ENCODE measurements at regions not wholly inside any gene's neighbourhood (a gene's known extent, or its start where the extent isn't known, plus 50 kb on each side); places are given as distances from the start of the nearest gene placed in this dataset.

- Mint-ChIP-seq H3K36me3 (ENCODE audit: unreplicated experiment) (peaks cover 16% of the 10 kb centered on the region), H3K27me3 (ENCODE audit: unreplicated experiment) (no peaks in the 10 kb centered on the region), H3K27ac (ENCODE audit: unreplicated experiment) (no peak overlapping the region), H3K4me1 (ENCODE audit: low read depth, unreplicated experiment) (no peaks in the 10 kb centered on the region), H3K4me3 (ENCODE audit: unreplicated experiment) (no peak overlapping the region), H3K9me3 (ENCODE audit: unreplicated experiment) (peaks cover 3% of the 10 kb centered on the region)
- DNase-seq = no peak
- TF ChIP-seq, protein P1, sequence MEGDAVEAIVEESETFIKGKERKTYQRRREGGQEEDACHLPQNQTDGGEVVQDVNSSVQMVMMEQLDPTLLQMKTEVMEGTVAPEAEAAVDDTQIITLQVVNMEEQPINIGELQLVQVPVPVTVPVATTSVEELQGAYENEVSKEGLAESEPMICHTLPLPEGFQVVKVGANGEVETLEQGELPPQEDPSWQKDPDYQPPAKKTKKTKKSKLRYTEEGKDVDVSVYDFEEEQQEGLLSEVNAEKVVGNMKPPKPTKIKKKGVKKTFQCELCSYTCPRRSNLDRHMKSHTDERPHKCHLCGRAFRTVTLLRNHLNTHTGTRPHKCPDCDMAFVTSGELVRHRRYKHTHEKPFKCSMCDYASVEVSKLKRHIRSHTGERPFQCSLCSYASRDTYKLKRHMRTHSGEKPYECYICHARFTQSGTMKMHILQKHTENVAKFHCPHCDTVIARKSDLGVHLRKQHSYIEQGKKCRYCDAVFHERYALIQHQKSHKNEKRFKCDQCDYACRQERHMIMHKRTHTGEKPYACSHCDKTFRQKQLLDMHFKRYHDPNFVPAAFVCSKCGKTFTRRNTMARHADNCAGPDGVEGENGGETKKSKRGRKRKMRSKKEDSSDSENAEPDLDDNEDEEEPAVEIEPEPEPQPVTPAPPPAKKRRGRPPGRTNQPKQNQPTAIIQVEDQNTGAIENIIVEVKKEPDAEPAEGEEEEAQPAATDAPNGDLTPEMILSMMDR (IDR thresholded peaks at IDR 0.05; ENCODE audit: partially characterized antibody, unreplicated experiment) = no peak
These were observed 104.1 kb downstream of the ZFP64 start for GRCh38 chr20:52087471-52087870.

DNA sequence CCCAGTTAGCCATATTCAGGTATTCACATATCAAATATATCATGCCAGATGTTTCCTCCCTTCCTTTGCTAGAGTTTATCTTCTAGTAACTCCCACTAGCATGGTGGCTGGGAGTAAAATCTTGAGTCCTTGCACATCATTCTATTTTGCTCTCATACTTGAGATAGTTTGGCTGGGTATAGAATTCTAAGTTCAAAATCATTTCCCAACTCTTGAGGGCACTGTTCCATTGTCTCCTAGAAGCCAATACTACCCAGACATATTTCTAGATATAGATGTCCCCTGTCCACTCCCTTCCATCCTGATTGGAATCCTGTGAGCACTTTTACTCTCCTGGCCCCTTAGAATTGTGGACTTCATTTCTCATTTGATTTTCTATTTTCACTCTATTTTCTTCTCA is 104.7 kb downstream of the ZFP64 start:
- H3K27ac Mint-ChIP-seq (ENCODE audit: unreplicated experiment) = no peak overlapping the region
- no peak for DNase-seq
- H3K36me3 Mint-ChIP-seq (ENCODE audit: unreplicated experiment) = peaks cover 16% of the 10 kb centered on the region
- TF ChIP-seq, protein P1 (IDR thresholded peaks at IDR 0.05; ENCODE audit: partially characterized antibody, unreplicated experiment) = no peak
- H3K4me3 Mint-ChIP-seq (ENCODE audit: unreplicated experiment) = no peak overlapping the region
- no peaks in the 10 kb centered on the region for H3K4me1 Mint-ChIP-seq (ENCODE audit: low read depth, unreplicated experiment)
- peaks cover 3% of the 10 kb centered on the region for H3K9me3 Mint-ChIP-seq (ENCODE audit: unreplicated experiment)
- no peaks in the 10 kb centered on the region for H3K27me3 Mint-ChIP-seq (ENCODE audit: unreplicated experiment)

DNA sequence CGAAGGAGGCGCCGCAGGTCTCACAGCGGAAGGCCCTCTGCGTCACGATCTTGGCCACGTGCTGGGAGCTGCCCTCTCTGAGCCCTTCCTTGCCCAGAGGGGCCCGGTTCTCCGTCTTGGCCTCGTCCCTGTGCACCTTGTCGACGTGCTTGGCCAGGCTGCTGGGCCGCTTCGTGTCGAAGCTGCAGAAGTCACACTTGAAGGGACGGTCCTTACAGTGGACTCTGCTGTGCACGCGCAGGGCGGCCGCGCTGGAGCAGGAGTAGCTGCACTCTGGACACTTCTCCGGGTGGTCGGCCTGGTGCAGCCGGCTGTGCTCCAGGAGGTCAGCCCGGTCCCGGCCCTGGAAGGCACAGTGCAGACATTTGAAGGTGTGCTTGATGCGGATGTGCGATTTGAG is 106.9 kb downstream of the ZFP64 start:
- Mint-ChIP-seq H3K4me3 (ENCODE audit: unreplicated experiment) (no peak overlapping the region), H3K27ac (ENCODE audit: unreplicated experiment) (no peak overlapping the region), H3K9me3 (ENCODE audit: unreplicated experiment) (peaks cover 4% of the 10 kb centered on the region), H3K4me1 (ENCODE audit: low read depth, unreplicated experiment) (no peaks in the 10 kb centered on the region), H3K36me3 (ENCODE audit: unreplicated experiment) (peaks cover 16% of the 10 kb centered on the region), H3K27me3 (ENCODE audit: unreplicated experiment) (no peaks in the 10 kb centered on the region)
- TF ChIP-seq, protein P1 (IDR thresholded peaks at IDR 0.05; ENCODE audit: partially characterized antibody, unreplicated experiment) = no peak
- DNase-seq = no peak

- DNase-seq = peak; percentile 60
- TF ChIP-seq, protein P1 (IDR thresholded peaks at IDR 0.05; ENCODE audit: partially characterized antibody, unreplicated experiment) = peak; percentile 30
- H3K27ac Mint-ChIP-seq (ENCODE audit: unreplicated experiment) = no peak overlapping the region
- no peaks in the 10 kb centered on the region for H3K27me3 Mint-ChIP-seq (ENCODE audit: unreplicated experiment)
- no peaks in the 10 kb centered on the region for H3K4me1 Mint-ChIP-seq (ENCODE audit: low read depth, unreplicated experiment)
- H3K36me3 Mint-ChIP-seq (ENCODE audit: unreplicated experiment) = peaks cover 16% of the 10 kb centered on the region
- no peak overlapping the region for H3K4me3 Mint-ChIP-seq (ENCODE audit: unreplicated experiment)
- H3K9me3 Mint-ChIP-seq (ENCODE audit: unreplicated experiment) = peaks cover 4% of the 10 kb centered on the region
These were observed 107.8 kb downstream of the ZFP64 start for GRCh38 chr20:52083627-52084232.

DNA sequence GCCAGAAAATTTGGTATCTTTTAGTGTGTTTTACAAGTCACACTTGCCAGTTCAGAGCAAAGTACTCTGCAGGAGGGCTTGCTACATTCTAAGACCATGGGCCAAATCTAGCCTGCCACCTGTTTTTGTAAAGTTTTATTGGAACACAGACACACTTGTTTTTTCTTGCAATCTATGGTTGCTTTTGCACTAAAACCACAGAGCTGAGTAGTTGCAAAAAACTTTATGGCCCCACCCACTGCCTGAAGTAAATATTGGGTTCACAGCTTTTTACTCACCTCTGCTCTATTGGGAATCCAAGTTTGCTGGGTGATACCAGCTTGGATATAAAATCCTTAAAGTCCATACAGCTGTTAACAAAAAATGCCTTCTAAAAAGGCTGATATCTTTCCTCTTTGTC is 109.0 kb downstream of the ZFP64 start:
- DNase-seq = no peak
- Mint-ChIP-seq H3K4me3 (ENCODE audit: unreplicated experiment) (no peak overlapping the region), H3K36me3 (ENCODE audit: unreplicated experiment) (peaks cover 9% of the 10 kb centered on the region), H3K27ac (ENCODE audit: unreplicated experiment) (no peak overlapping the region), H3K4me1 (ENCODE audit: low read depth, unreplicated experiment) (no peaks in the 10 kb centered on the region), H3K27me3 (ENCODE audit: unreplicated experiment) (no peaks in the 10 kb centered on the region), H3K9me3 (ENCODE audit: unreplicated experiment) (peaks cover 4% of the 10 kb centered on the region)
- TF ChIP-seq, protein P1 (IDR thresholded peaks at IDR 0.05; ENCODE audit: partially characterized antibody, unreplicated experiment) = no peak

All from glutamatergic neuron (in vitro differentiated cells).